GM19025 (cell line): ENCODE measurements at regions not wholly inside any gene's neighbourhood (a gene's known extent, or its start where the extent isn't known, plus 50 kb on each side); places are given as distances from the start of the nearest gene placed in this dataset.

Experiments used
- ATAC-seq: cut with Tn5 transposase; IDR thresholded peaks from one replicate; pipeline ENCODE4 v1.9.1; 2021; ENCODE audit warnings: mild to moderate bottlenecking, low read depth, moderate library complexity; ENCODE audit not compliant: unreplicated experiment

DNA sequence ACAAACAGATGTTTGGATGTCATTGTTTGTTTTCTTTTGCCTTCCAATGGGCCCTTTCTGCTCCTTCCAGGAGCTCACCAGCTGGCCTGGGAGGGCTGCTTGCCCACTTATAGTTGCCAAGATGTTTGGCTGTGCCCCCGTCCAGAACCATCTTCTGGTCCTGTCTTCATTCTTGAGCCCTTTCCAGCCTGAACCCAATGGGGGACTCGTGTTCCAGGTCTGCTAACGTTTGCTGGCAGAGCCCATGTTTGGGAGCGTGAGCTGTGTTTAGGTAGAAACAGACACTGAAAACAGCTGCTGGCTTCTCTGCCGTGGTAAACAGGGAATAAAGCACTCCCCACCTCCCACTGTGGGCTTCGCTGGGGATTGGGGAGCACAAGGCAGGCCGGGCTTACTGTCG, 83.2 kb upstream of the SYT13 start:
- ATAC-seq = no peak

DNA sequence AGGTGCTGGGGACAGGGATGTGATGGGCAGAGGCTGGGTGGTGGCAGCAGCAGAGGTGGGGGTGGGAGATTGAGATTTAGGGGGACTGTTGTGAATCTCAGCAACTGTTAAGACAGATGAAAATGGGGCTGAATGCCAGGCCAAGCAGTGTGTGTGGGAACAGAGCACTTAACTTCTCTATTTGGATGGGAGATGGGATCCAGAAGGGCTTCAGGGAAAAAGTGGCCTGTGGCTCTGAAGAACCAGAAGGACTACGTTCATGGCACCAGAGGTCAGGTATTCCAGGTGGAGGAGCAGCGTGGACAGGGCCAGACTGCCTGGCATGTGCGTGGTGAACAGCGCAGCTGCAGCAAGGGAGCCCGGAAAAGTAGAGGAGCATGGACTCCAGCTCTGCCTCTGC, 82.6 kb upstream of the SYT13 start:
- no peak for ATAC-seq

- no peak for ATAC-seq
Measured at GRCh38 chr11:45366619-45367190, 80.6 kb upstream of the SYT13 start.

GRCh38 chr11:45365961-45366618, 79.9 kb upstream of the SYT13 start:
- no peak for ATAC-seq

DNA sequence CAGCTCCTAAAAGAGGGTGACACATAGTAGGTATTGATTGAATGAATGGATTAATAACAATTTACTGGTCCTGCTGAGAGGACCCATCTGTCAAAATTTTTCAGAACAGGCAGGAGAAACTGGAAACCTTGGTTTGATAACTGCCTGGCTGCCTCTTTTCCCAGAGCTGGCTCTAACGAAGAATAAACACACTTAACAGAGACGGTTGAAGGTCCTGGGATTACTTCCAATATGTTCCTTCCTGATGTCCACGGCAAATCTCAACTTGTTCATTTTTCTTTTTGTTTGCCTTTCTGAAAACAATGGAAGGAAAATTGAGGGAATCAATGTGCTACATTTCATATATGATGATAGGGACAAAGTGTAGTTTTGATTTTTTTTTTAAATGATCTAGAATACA, 76.5 kb upstream of the SYT13 start:
- no peak for ATAC-seq

GRCh38 chr11:45361551-45361950, 75.4 kb upstream of the SYT13 start:
- no peak for ATAC-seq

DNA sequence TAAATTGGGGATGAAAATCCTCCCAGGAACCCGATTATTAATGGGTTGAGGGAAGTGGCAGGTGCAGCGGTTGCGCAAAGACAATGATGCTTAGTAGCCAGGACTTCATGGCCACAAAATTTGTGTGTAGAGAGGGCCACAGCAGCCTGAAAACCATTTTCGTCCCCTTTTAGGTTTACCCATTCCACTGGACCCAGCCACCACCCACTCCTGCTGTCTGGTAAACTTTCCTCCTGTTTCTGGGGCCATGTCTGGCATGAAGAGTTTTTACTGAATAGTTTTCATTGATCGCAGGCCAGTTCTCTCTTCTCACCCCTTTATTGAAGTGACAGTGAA, 69.5 kb upstream of the SYT13 start:
- no peak for ATAC-seq

- ATAC-seq = peak; percentile 94
Measured at GRCh38 chr11:45354976-45355705, 69.0 kb upstream of the SYT13 start.

- no peak for ATAC-seq
Measured at GRCh38 chr11:45348729-45349128, 62.6 kb upstream of the SYT13 start.

- ATAC-seq = no peak
Measured at GRCh38 chr11:45347348-45348082, 61.4 kb upstream of the SYT13 start.

GRCh38 chr11:45345491-45345890, 59.4 kb upstream of the SYT13 start:
- ATAC-seq = no peak

GRCh38 chr11:45344028-45344427, 57.9 kb upstream of the SYT13 start:
- ATAC-seq = no peak

DNA sequence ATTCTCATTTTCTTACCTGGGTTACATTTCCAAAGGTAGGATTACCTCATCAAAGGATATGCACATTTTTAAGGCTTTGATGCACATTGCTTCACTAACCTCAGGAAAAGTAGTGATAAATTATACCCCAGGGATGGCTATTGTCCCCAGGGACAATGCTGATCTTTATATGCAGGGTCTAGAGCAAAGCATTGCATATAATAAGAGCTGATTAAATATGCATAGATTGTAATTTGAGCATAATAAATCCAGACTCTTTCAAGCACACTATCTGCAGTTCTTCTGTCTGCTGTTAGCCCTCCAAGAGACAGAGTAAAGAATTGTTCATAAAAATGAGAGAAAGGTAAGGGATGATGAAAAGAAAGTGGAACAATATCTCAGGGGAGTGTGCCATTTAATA, 57.3 kb upstream of the SYT13 start:
- no peak for ATAC-seq

GRCh38 chr11:45341372-45341771, 55.2 kb upstream of the SYT13 start:
- no peak for ATAC-seq

DNA sequence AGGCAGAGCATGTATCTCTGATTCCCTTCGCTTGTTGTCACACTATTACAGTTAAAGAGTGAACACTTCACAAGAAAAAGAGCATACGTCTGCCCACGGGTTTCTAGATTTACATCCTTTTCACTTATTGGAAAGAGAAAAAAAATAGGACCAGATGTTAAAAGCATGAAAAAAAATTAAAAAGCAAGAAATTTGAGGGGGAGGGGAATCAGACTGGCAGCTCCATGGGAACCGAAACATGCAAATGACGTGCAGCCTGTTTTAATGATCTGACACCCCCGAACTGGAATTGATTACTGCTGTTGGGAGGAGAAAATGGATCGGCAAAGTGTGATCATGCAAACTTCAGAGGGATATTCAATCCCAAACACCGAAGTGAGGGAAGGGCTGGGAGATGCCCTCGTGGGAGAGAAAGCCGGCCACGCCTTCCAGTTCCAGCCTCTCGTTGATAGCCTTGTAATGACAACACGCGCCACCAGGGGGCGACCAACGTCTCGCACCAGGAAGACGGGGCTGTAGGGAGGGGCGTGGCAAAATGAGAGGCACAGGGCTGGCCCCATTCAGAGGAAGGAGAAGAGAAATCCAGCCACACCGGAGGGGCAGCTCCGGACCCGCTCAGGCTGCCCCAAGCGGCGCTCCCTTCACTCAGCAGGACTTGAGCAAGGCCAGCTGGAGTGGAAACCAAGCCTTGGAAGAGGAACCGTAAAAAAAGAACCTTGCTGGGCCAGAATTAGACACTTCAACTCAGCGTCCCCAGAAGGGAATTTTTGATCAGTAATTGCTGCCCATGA, 53.8 kb upstream of the SYT13 start:
- peak; percentile 92 for ATAC-seq

GRCh38 chr11:45337583-45338360, 51.6 kb upstream of the SYT13 start:
- ATAC-seq = no peak

DNA sequence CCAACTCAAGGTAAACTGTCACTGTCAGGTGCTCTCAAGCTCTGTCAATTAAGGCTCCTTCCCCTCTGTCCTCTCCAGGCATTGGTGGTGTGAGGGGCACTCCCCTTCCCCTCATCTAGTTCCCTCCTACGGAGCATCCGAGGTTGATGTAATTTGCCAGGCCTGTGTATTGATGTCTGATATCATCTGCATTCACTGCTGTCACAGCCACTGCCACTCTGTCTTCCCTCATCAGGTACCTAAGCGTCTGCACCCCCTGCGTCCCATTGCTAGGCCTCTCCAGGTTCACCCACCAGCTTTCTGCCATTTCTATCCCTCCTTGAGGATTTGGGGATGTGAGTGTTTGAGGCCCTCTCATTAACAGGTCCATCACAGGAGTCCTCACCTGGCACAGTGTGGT, 50.0 kb upstream of the SYT13 start:
- ATAC-seq = no peak
